GM21381 (cell line): ENCODE measurements at regions not wholly inside any gene's neighbourhood (a gene's known extent, or its start where the extent isn't known, plus 50 kb on each side); places are given as distances from the start of the nearest gene placed in this dataset.

Experiments used
- ATAC-seq: cut with Tn5 transposase; IDR thresholded peaks from one replicate; pipeline ENCODE4 v1.9.1; 2021; ENCODE audit warnings: mild to moderate bottlenecking, moderate library complexity; ENCODE audit not compliant: unreplicated experiment

DNA sequence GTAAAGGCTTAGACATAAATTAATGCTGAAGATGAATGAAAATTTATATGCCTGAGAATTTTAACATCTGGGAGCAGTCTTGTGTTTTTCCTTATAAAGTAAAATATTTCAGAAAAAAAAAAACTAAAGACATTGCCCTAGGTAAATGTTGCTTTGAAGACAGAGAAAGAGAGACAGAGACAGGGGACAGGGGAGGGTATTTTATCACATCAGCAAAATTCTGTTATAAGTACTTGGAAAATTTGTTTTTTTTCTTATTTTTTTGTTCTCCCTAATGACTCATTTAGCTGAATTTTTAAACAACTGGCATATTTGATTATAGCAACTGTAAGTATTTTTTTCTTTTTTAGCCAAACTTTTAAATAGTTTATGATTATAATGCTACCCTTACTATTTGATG is 1540.6 kb upstream of the GBE1 start:
- no peak for ATAC-seq

DNA sequence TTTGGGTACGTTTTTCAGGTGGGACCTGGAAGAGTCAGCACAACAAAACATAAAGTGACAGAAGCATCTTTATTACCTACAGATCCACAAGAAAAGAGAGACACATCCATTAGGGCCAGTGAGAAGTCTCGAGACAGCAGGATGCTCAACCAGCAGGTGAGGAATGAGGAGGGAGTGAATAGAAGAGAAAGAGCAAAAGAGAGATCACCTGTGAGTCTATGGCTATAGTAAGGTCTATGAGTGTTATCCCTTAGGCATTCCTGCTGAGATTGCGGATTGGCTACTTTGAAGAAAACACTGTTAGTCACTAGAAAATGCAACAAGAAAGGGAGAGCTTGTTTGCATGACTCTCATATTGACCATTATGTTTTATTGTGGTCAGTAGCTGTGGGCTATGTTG is 1556.2 kb upstream of the GBE1 start:
- ATAC-seq: no peak

DNA sequence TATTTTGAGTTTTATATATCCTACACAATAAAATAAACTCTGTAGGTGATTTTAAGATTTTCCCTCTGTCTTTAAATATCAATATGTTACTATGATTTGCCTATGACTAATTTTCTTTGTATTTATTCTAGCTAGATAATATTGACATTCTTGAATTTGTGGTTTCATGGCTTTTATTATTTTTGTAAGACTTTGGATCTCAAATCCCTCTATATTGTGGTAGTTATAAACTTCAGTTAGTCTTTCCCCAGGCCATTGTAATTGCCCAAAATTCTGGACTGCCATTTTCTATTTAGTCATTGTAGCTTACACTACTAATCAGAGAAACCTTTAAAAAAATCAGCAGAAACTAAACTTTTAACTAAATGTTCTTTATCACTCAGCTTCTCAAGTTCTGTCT is 1559.3 kb upstream of the GBE1 start:
- ATAC-seq: no peak

DNA sequence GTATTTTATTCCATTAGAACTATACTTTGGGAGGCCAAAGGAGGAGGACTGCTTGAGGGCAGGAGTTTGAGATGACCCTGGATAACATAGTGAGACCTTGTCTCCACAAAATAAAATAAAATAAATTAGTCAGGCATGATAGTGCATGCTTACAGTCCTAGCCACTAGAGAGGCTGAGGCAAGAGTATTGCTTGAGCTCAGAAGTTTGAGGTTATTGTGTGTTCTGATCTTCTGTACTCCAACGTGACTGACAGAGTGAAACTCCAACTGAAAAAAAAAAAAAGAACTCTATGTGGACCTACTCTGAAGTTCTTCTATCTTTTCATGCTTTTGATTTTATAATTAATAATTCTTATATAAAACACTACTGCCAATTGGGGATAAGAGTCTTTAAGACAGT is 1560.0 kb upstream of the GBE1 start:
- no peak for ATAC-seq

DNA sequence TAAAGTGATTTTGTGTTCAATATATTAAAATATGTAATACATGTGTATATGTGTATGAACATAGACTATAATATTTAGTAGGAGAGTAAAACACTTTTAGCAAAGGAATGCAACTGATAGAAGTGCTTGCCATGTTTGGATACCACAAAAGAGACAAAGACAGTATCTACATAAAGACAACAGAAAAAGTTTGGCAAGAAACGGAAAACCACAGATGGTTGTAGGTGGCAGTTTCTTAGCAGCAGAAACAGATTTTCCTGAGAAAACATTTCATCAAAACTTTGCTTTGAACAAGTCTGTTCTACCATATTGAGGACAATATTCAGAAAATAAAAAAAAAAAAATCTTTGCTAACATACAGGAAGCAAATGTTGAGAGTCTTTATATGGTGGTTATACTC is 1560.4 kb upstream of the GBE1 start:
- no peak for ATAC-seq

DNA sequence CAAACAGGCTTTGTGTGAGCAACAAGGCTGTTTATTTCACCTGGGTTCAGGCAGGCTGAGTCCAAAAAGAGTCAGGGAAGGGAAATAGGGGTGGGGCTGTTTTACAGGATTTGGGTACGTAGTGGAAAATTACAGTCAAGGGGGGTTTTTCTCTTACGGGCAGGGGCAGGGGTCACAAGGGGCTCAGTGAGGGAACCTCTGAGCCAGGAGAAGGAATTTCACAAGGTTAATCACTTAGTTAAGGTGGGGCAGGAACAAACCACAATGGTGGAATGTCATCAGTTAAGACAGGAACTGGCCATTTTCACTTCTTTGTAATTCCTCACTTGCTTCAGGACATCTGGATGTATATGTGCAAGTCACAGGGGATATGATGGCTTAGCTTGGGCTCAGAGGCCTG is 1592.8 kb upstream of the GBE1 start:
- no peak for ATAC-seq

DNA sequence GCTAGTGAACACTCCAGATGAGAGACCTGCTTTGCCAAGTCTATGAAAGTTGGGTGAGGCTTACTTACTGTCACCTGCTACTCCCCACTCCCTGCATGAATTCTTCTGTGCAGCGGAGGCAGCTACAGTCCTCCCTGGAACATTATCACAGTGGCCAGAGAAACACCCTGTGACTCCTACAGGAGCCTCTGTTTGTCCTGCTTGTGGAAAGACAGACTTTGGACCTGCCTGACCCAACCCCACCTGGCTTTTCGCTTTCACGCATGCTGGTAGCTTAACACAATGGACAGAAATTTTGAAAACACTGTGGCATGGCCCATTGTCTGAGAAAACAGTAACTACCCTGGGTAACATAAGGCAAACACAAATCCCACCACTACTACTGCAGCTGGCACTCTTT is 1565.5 kb upstream of the CADM2 start:
- no peak for ATAC-seq

DNA sequence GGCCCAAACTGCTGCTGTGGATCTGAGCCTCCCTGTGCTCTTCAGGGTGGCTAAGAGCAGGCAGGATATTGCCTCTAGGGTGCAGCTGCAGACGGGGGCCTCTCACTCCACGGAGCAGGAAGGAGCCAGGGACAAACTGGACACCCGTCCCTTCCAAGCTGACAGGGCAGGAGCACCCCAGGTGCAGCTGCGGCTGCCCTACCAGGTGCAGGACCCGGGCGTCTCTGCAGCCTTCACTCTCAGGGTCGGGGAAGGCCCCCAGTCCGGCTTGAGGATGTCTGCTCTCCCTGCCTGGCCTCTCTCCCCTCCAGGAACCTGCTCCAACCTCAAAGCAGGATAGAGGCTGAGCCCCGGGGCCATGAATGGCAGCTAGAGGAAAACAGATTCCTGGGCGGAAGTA is 1554.9 kb upstream of the CADM2 start:
- ATAC-seq: no peak

DNA sequence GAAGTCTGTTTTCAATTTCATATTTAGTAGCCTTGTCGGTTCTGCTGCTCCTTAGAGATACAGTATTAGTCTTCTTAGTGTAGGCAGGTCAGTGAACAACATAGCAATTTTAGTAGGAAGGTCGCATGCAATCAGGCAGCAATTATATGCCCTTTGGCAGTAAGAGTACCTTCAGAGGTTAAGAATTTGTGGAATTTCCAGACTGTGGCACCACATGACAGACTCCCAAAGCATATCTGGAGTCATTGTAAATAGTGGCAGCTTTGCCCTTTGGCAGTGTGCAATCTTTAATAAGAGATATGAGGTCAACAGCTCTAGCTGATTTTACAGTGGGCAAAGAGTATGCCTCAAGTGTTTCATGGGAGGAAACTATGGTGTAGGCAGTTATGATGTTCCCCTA is 1532.5 kb upstream of the CADM2 start:
- ATAC-seq: no peak

DNA sequence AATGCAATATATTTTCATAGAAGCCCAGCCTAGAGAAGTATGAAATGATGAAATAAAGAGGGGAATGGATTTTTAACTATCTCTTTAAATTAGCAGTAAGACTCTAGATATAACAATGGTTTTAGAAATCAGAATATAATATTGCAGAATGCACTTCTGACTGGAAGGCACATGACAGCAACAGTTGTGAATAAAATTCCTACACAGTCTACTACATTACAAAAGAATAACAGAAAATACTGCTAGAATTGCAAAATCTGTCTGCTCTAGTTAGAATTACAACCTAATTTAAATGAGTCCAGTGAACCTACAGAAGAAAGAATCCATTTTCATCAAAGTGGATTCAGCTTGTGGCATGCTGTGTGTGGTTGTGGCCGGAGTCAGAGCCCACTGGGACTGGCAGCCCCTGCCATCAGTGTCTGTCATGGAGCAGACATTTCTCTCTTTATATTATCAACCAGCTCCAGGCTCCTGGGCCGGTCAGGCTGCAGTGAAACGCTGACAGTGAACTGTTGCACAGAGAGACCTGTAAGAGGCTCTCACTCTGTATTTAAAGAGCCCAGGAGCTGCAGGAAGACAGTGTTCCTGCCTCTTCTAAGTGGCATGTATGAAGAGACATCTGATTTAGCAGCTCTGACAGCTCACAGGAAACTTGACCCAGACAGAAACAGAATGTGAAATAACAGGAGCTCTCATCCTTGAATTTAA is 1523.8 kb upstream of the CADM2 start:
- ATAC-seq: no peak

DNA sequence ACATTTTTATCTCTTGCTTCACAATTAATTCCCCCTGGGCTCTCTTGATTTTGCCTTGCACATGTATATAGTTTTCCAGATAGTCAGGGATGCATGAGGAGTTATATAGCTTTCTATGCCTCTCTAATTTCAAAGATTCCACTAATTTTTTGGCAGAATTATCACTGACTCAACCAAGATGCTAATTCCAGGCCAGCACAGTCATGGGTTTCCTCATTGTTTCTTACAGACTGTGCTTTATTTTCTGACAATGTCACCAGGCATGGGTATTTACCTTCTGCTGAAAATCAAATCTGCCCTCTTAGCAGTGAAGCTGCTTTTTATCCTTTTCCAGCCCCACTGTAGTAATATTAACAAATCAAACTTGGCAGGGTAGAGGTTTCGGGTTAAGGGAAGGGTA is 1520.6 kb upstream of the CADM2 start:
- ATAC-seq: no peak

DNA sequence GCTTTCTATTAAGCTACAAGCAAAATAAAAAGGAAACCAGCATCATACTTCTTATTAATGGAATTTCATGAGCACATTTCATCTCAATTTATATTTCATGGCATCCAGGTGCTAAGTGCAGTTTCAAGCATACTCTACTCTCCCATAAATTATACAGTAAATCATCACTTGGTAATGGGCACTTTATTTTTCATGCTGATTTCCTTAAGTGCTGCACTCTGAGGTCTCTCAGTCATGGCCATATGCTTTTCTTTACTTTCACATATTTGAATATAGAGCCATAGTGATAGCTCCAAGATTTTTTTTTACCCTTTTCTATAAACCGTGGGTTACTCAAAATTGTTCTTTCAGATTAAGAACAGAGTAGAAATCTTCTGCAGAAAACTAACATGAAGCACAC is 1505.7 kb upstream of the CADM2 start:
- ATAC-seq: no peak

DNA sequence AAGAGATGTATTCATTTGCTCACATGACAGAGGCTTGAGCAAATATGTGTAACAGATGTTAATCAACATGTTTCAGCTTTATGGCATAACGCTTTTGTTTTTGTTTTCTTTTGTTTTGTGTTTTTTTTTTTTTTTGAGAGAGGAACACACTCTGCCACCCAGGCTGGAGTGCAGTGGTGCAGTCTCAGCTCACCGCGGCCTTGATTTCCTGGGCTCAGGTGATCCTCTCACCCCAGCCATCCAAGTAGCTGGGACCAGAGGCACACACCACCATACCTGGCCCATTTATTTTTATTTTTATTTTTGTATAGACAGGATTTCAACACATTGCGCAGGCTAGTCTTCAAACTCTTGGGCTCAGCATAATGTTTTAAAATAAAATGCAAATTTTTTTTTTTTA is 1504.4 kb upstream of the CADM2 start:
- no peak for ATAC-seq

DNA sequence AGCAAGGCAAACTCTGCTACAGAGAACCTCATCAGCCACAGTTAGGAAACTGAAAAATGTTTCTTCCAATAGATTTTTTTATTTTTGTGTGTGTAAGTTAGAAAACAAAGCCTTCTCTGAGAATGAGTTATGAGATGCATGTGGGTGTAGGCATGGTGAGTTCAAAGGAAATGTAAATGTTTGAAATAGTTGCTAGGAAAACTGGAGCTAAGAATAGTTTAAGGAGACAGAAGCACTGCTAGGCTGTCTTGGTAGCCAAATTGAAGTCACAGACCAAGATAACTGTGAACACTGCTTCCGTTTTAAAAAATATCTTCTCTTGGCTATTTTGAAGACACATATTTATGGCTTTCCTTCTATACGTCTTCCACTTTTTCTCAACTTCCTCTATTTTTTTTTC is 1501.2 kb upstream of the CADM2 start:
- ATAC-seq: no peak

DNA sequence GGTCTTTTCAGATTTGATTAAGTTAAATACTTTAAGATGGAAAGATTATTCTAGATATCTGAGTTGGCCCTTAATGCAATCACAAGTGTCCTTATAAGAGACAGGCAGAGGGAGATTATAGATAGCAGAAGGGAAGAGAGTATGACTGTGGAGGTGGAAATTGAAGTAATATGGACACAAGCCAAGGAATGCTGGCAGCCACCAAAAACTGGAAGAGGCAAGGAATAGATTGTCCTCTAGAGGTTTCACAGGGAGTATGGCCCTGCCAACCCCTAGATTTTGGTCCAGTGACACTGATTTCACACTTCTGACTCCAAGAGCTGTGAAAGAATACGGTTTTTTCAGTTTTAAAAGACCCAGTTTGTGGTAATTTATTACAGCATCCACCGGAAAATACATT is 1498.7 kb upstream of the CADM2 start:
- no peak for ATAC-seq

DNA sequence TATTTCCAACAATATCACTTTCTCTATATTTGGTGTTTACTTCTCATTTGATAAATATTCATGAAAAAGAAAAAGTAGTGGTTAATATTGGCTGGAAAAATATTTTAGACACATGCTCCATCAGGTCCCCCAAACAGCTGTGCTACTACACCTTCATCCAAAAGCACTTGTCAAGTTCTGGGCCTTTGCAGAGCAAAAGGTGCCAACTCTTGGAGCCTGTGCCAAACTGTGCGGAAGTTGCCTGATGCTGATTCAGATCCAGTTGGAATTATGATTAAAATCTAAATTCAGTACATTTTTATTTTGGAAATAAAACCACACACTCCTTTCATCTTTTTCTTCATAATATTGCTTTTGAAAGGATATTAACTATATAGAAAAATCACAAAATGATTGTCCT is 1497.4 kb upstream of the CADM2 start:
- no peak for ATAC-seq

DNA sequence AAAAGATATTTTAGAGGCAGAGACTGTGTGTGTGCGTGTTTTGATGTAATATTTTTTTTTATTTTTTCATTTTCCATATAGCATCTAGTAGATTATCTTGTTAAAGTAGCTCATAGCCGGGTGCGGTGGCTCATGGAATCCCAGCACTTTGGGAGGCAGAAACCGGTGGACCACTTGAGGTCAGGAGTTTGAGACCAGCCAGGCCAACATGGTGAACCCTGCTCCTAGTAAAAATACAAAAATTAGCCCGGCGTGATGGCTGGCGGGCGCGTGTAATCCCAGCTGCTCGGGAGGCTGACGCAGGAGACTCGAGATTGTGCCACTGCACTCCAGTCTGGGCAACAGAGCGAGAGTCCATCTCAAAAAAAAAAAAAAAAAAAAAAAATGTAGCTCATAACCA is 1481.2 kb upstream of the CADM2 start:
- ATAC-seq: no peak

DNA sequence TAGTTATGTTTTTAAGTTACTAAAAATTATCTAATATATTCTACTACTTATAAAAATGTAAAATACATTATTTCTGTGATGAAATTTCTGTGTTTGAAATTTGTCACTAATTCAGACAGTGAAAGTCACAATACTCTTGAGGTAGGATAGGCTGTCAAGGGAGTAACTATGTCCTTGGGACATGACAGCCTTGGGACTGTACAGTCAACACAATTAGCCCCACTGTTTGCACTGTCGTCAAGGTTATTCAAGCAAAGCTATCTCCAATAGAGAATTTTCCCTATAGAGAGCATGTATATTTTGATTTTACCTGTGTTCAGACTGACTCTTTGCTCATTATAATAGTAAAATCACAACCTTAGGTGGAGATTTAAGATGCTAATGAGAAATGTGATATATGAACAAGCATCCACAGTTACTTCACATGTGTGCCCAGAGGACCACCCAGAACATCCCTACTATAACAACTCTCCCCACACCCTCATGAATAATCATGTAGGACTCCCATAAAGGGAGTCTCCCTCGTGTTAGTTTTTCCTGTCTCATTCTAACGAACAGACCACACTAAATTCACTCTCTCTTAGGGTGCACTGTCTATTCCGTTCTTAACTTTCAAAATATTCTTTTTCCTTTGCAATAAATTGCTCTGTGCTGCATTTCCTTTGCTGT is 1476.3 kb upstream of the CADM2 start:
- ATAC-seq: no peak

DNA sequence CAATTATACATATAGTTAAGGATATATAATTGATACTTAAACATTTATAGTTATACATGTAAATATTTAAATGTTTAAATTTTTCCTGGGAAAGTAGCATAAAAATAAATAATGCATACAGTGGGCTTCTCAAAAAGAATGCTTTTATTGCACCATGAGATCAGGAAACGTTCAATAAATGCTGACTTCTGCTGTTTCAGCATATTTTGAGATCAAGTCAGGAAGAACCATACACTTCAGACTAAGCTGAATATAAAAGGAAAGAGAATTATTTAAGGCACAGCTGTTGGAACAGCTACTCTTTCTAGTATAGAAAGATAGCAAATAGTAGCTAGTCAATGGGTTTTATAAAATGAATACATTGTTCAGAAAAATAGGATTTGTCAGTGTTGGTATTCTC is 1462.3 kb upstream of the CADM2 start:
- no peak for ATAC-seq

DNA sequence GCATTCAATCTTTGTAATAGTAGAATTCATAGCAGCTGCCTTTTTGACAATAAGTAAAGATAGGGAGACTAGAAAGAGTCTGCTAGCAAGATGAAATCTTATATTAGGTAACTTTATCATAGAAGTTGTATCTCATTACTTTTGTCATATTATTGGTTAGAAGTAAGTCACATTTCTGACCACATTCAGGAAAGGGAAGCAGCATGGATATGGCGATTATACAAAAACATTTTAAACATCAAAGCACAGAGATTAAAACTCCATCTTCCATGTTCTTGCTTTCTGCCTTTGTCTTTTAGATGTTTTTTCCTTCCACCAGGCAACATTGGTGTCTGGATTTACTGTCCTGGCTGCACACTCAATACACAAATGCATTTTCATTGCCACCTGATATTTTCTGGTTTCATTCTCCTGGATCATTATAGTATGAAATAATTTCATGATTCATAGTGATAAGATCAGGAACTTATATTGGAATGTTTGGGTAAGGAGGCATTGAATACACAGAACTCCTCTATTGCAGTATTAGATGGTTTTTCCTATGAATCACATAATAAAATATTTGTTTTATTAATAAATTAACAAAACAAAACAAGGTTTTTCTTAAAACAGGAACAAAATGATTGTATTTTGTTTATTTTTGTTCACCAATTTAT is 1460.3 kb upstream of the CADM2 start:
- ATAC-seq: no peak

DNA sequence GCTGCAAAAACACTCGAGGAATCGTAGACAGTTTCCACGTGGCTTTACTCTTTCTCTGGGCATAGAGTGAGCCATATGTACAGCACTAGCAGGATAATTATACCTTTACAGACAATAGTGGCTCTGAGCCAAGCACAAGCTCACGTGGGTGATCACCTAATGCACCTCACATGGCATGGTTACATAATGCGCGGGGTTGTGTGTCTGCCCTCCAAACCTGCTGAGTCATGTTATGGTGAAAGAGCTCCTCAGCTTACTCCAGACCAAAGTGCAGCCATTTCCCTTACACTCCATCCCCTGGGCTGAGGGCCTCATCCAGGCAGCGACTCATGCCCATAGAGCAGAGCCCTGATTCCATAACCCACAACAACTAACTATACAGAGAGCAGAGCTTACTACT is 1458.4 kb upstream of the CADM2 start:
- no peak for ATAC-seq

DNA sequence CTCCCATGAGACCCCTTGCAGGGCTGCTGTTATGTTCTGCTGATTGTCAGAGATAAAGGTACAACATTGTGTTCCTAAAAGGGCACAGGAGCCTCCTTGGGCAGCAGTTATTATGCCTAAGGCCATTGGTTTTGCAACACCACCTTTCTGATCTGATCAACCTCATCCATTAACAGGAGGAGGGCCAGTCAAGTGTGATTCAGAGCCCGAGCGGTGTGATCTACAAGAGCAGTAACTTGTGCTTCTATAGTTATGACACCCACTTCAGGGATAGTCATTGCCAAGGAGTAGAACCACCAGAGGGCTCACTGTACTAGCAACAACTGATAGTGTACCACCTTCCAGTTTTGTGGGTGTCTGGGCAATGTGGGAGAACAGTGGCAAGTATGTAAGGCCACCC is 1457.9 kb upstream of the CADM2 start:
- no peak for ATAC-seq

DNA sequence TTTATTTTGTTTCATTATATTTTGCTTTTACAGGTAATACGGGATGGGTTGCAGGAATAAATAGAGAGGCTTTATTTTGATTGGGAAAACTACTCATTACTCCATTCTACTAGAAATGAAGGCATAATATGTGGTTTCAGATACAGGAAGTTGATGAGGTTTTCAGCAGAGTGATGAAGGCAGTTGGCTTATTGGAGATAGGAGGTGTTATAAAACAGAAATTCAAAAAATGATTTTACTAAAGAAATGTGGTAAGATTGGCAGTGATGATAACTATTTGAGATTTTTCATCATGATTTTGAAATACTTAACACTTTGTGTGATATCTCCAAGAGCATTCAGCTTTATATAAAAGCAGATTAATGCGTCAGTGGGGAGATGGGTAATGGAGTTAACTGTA is 1445.7 kb upstream of the CADM2 start:
- no peak for ATAC-seq
